ENCODE measurements at regions not wholly inside any gene's neighbourhood (a gene's known extent, or its start where the extent isn't known, plus 50 kb on each side); places are given as distances from the start of the nearest gene placed in this dataset.

- TF ChIP-seq CTCF (IDR thresholded peaks at IDR 0.05 in 8 of 11, conservative IDR thresholded peaks at IDR 0.05 in 3 of 11) (no peak), POLR2A (IDR thresholded peaks at IDR 0.05) (no peak), POLR2AphosphoS5 (IDR thresholded peaks at IDR 0.05) (no peak)
Measured at GRCh38 chr11:30155428-30155827, 75.4 kb upstream of the FSHB start.

All from spleen (tissue), 7 donors.